GM12865 (cell line): ENCODE measurements at regions not wholly inside any gene's neighbourhood (a gene's known extent, or its start where the extent isn't known, plus 50 kb on each side); places are given as distances from the start of the nearest gene placed in this dataset.

Source experiments
- DNase-seq: peaks from one replicate; pipeline ENCODE4 v3.0.0; 2010; ENCODE audit warnings: low read depth
- H3K4me3 ChIP-seq: 2 replicates; pipeline ENCODE4 v1.5.1; 2011; ENCODE audit warnings: mild to moderate bottlenecking, low read depth, low read length, control low read depth
- CTCF ChIP-seq: IDR thresholded peaks from 2 replicates; pipeline ENCODE4 v1.5.1; 2011; ENCODE audit warnings: low read length, control low read depth, low read depth, inconsistent platforms; ENCODE audit not compliant: insufficient read depth; ENCODE audit errors: missing control alignments

GRCh38 chr19:32197896-32198882 lies 147.2 kb upstream of the ZNF507 start:
- no peak for DNase-seq
- TF ChIP-seq CTCF = no peak
- H3K4me3 ChIP-seq = no peak overlapping the region

- TF ChIP-seq CTCF = no peak
- no peak for DNase-seq
- H3K4me3 ChIP-seq = no peak overlapping the region
These were observed 145.8 kb upstream of the ZNF507 start for GRCh38 chr19:32199501-32200040.

- no peak overlapping the region for H3K4me3 ChIP-seq
- TF ChIP-seq CTCF = no peak
- DNase-seq = no peak
These were observed 144.9 kb upstream of the ZNF507 start for GRCh38 chr19:32200312-32201038.

- no peak for DNase-seq
- H3K4me3 ChIP-seq = no peak overlapping the region
- TF ChIP-seq CTCF = no peak
These were observed 144.2 kb upstream of the ZNF507 start for GRCh38 chr19:32201211-32201610.

- H3K4me3 ChIP-seq = no peak overlapping the region
- no peak for DNase-seq
- no peak for TF ChIP-seq CTCF
These were observed 143.8 kb upstream of the ZNF507 start for GRCh38 chr19:32201636-32202051.

GRCh38 chr19:32202244-32202643 lies 143.2 kb upstream of the ZNF507 start:
- DNase-seq = no peak
- no peak overlapping the region for H3K4me3 ChIP-seq
- TF ChIP-seq CTCF = no peak
